CD14-positive monocyte (primary cell): ENCODE measurements at regions not wholly inside any gene's neighbourhood (a gene's known extent, or its start where the extent isn't known, plus 50 kb on each side); places are given as distances from the start of the nearest gene placed in this dataset.

Source experiments
- DNase-seq, 3 donors: peaks; one replicate each; pipeline ENCODE4 v3.0.0-alpha.2; 2011 to 2022
- H2AFZ ChIP-seq: 2 replicates; pipeline ENCODE4 v1.6.0; 2012; ENCODE audit warnings: mild to moderate bottlenecking, low read depth, low read length, inconsistent platforms; ENCODE audit not compliant: insufficient read depth, poor library complexity, severe bottlenecking
- H3K27ac ChIP-seq, 2 donors: 1 replicate in 1 of 2; 2 replicates in 1 of 2; pipeline ENCODE4 v1.5.1; 2012 to 2013; ENCODE audit warnings: low read length in 2 of 2, control low read depth in 1 of 2, inconsistent platforms in 1 of 2, low read depth in 1 of 2, mild to moderate bottlenecking in 1 of 2
- H3K27me3 ChIP-seq, 2 donors: one replicate each; pipeline versions ENCODE4 v1.6.0 to v1.6.1; 2011 to 2013; ENCODE audit warnings: low read length in 2 of 2; ENCODE audit not compliant: control insufficient read depth in 2 of 2, insufficient read depth in 2 of 2
- H3K36me3 ChIP-seq, 2 donors: replicated peaks in 1 of 2; 1 replicate in 1 of 2; 2 replicates in 1 of 2; pipeline versions ENCODE4 v1.5.1 to v1.6.1; 2012 to 2013; ENCODE audit warnings: low read length in 2 of 2, control low read depth in 1 of 2, inconsistent platforms in 1 of 2, mild to moderate bottlenecking in 1 of 2; ENCODE audit not compliant: insufficient read depth in 2 of 2, control insufficient read depth in 1 of 2
- H3K4me1 ChIP-seq, 2 donors: 1 replicate in 1 of 2; 2 replicates in 1 of 2; pipeline versions ENCODE4 v1.5.1 to v1.6.1; 2012 to 2013; ENCODE audit warnings: low read length in 2 of 2, control low read depth in 1 of 2, inconsistent platforms in 1 of 2, mild to moderate bottlenecking in 1 of 2, moderate library complexity in 1 of 2; ENCODE audit not compliant: insufficient read depth in 2 of 2, control insufficient read depth in 1 of 2
- H3K4me2 ChIP-seq: replicated peaks from 2 replicates; pipeline ENCODE3; 2012; ENCODE audit warnings: low read length, moderate library complexity, mild to moderate bottlenecking; ENCODE audit not compliant: poor library complexity, severe bottlenecking; ENCODE audit errors: extremely low read depth
- H3K4me3 ChIP-seq, 3 experiments: fragments of 200-600 bp in 1 of 3; sonication (generic) in 1 of 3; replicated peaks in 1 of 3; 1 replicate in 2 of 3; 2 replicates in 1 of 3; pipeline ENCODE4 v1.5.1; 2011 to 2013; ENCODE audit warnings: low read length in 3 of 3, mild to moderate bottlenecking in 3 of 3, control low read depth in 2 of 3, low read depth in 2 of 3, inconsistent platforms in 1 of 3, moderate library complexity in 1 of 3
- H3K79me2 ChIP-seq: 2 replicates; pipeline ENCODE4 v1.6.0; 2012; ENCODE audit warnings: mild to moderate bottlenecking, control low read depth, inconsistent platforms, low read length, moderate library complexity; ENCODE audit not compliant: insufficient read depth
- H3K9ac ChIP-seq: 2 replicates; pipeline ENCODE4 v1.6.0; 2017; ENCODE audit warnings: low read length, mild to moderate bottlenecking; ENCODE audit not compliant: insufficient read depth, poor library complexity, severe bottlenecking
- H3K9me3 ChIP-seq, 2 donors: replicated peaks in 1 of 2; 1 replicate in 1 of 2; 2 replicates in 1 of 2; pipeline versions ENCODE4 v1.5.1 to v1.6.1; 2012 to 2013; ENCODE audit warnings: low read length in 2 of 2, control low read depth in 1 of 2; ENCODE audit not compliant: control insufficient read depth in 1 of 2, insufficient read depth in 1 of 2
- H4K20me1 ChIP-seq: 2 replicates; pipeline ENCODE4 v1.6.0; 2012; ENCODE audit warnings: mild to moderate bottlenecking, low read length, control low read depth, moderate library complexity; ENCODE audit not compliant: insufficient read depth
- H3K27ac Mint-ChIP-seq, 7 donors: one replicate each; pipeline ENCODE4 v1.8.0; 2020; ENCODE audit warnings: mild to moderate bottlenecking in 7 of 7, mixed read lengths in 7 of 7, moderate library complexity in 6 of 7, inconsistent platforms in 2 of 7
- H3K27me3 Mint-ChIP-seq, 3 donors: one replicate each; pipeline ENCODE4 v1.8.0; 2021 to 2022; ENCODE audit warnings: low read depth in 3 of 3, mild to moderate bottlenecking in 3 of 3, mixed read lengths in 3 of 3, moderate library complexity in 3 of 3, inconsistent platforms in 1 of 3
- H3K36me3 Mint-ChIP-seq, 2 donors: one replicate each; pipeline ENCODE4 v1.8.0; 2020; ENCODE audit warnings: mixed read lengths in 2 of 2, inconsistent platforms in 1 of 2, mild to moderate bottlenecking in 1 of 2
- H3K4me1 Mint-ChIP-seq: one replicate; pipeline ENCODE4 v1.8.0; 2020; ENCODE audit warnings: mild to moderate bottlenecking, mixed read lengths
- H3K4me3 Mint-ChIP-seq, 2 donors: one replicate each; pipeline ENCODE4 v1.8.0; 2020; ENCODE audit warnings: mild to moderate bottlenecking in 2 of 2, mixed read lengths in 2 of 2, moderate library complexity in 1 of 2
- H3K9me3 Mint-ChIP-seq, 7 donors: one replicate each; pipeline ENCODE4 v1.8.0; 2020 to 2022; ENCODE audit warnings: mixed read lengths in 7 of 7, mild to moderate bottlenecking in 6 of 7, moderate library complexity in 6 of 7, inconsistent platforms in 2 of 7
- CTCF ChIP-seq: fragments of 200-600 bp; IDR thresholded peaks from one replicate; pipeline ENCODE4 v1.8.0; 2022; ENCODE audit warnings: antibody characterized with exemption, mild to moderate bottlenecking
- WGBS: methylation state at CpG from one replicate; pipeline ENCODE4 v1.1.5; 2013; ENCODE audit warnings: missing lambda C conversion rate; ENCODE audit not compliant: insufficient coverage; 5-methylcytosine and 5-hydroxymethylcytosine counted together
- intact Hi-C, 2 donors: fragments of 100-400 bp; cut with micrococcal nuclease; formaldehyde crosslinking; loops; one replicate each; pipeline versions ENCODE4 v1.15.0 to v1.15.1; 2023

GRCh38 chr10:62581351-62581750 lies 207.2 kb downstream of the ZNF365 start:
- WGBS: 100% methylated on average over 1 of the region's 3 CpGs
- H2AFZ ChIP-seq: no peak overlapping the region
- H3K27ac Mint-ChIP-seq: no peak overlapping the region

GRCh38 chr10:62582101-62582705 lies 208.0 kb downstream of the ZNF365 start:
- intact Hi-C loops: no loop called here
- no peak overlapping the region for H3K27ac Mint-ChIP-seq
- Histone ChIP-seq H3K79me2 (no peaks in the 10 kb centered on the region), H3K4me2 (no peak overlapping the region), H3K9ac (no peak overlapping the region), H3K4me1 (peaks cover 4 to 5% of the 10 kb centered on the region in 2 donors), H3K27ac (no peak overlapping the region), H3K4me3 (no peak overlapping the region), H3K27me3 (peaks cover 0 to 4% of the 10 kb centered on the region in 2 donors), H2AFZ (no peak overlapping the region), H3K36me3 (no peaks in the 10 kb centered on the region), H3K9me3 (no peaks in the 10 kb centered on the region), H4K20me1 (no peaks in the 10 kb centered on the region)
- no peak for TF ChIP-seq CTCF
- DNase-seq: no peak
- WGBS: no CpG with 5 or more reads among the region's 4 CpGs
- H3K4me3 Mint-ChIP-seq: no peak overlapping the region
- H3K4me1 Mint-ChIP-seq: peaks cover 15% of the 10 kb centered on the region
- H3K36me3 Mint-ChIP-seq: no peaks in the 10 kb centered on the region
- peaks cover 0 to 4% (median 0%) of the 10 kb centered on the region in 7 donors for H3K9me3 Mint-ChIP-seq
- H3K27me3 Mint-ChIP-seq: peaks cover 3 to 5% (median 4%) of the 10 kb centered on the region in 3 donors

More at GRCh38 chr10:62581351-62581750, 207.2 kb downstream of the ZNF365 start:
- Mint-ChIP-seq H3K36me3 (no peaks in the 10 kb centered on the region), H3K4me3 (no peak overlapping the region), H3K27me3 (peaks cover 4 to 7% (median 5%) of the 10 kb centered on the region in 3 donors), H3K9me3 (peaks cover 0 to 4% (median 0%) of the 10 kb centered on the region in 7 donors), H3K4me1 (peaks cover 15% of the 10 kb centered on the region)
- H3K9ac ChIP-seq: no peak overlapping the region
- no peaks in the 10 kb centered on the region for H3K9me3 ChIP-seq
- TF ChIP-seq CTCF: no peak
- H3K27ac ChIP-seq: no peak overlapping the region
- no peak overlapping the region for H3K4me2 ChIP-seq
- H4K20me1 ChIP-seq: no peaks in the 10 kb centered on the region
- peaks cover 4 to 5% of the 10 kb centered on the region in 2 donors for H3K4me1 ChIP-seq
- peaks cover 0 to 6% of the 10 kb centered on the region in 2 donors for H3K27me3 ChIP-seq
- no peak for DNase-seq
- H3K4me3 ChIP-seq: no peak overlapping the region
- intact Hi-C loops: no loop called here
- no peaks in the 10 kb centered on the region for H3K79me2 ChIP-seq
- no peaks in the 10 kb centered on the region for H3K36me3 ChIP-seq
